BJ (cell line): ENCODE measurements at regions not wholly inside any gene's neighbourhood (a gene's known extent, or its start where the extent isn't known, plus 50 kb on each side); places are given as distances from the start of the nearest gene placed in this dataset.

Source experiments
- CTCF ChIA-PET: fragments of 350-600 bp; formaldehyde crosslinking; extraction: SDS; loops from one replicate; lab custom pipeline; 2021; ENCODE audit warnings: antibody characterized with exemption, inconsistent platforms; lab: Yijun Ruan, JAX
- POLR2A ChIA-PET: fragments of 300-600 bp; sonication (Branson Sonifier 250); formaldehyde crosslinking; extraction: SDS; loops from one replicate; lab custom pipeline; 2021; ENCODE audit warnings: antibody characterized with exemption; lab: Charles Lee
- DNase-seq: peaks from one replicate; pipeline ENCODE4 v3.0.0-alpha.2; 2011; ENCODE audit warnings: low read depth
- H3K27me3 ChIP-seq: 2 replicates; pipeline ENCODE4 v1.6.0; 2011; ENCODE audit warnings: low read length; ENCODE audit not compliant: control insufficient read depth, insufficient read depth
- H3K36me3 ChIP-seq: 2 replicates; pipeline ENCODE4 v1.5.1; 2011; ENCODE audit warnings: low read length; ENCODE audit not compliant: control insufficient read depth, insufficient read depth
- H3K4me3 ChIP-seq: 2 replicates; pipeline ENCODE4 v1.5.1; 2011; ENCODE audit warnings: low read depth, mild to moderate bottlenecking, control low read depth, low read length
- TF ChIP-seq, protein P1 (sequence below): IDR thresholded peaks from 2 replicates; pipeline ENCODE4 v1.5.1; 2011; ENCODE audit warnings: low read depth, mild to moderate bottlenecking, control low read depth, inconsistent platforms, low read length, moderate library complexity; ENCODE audit not compliant: insufficient read depth

DNA sequence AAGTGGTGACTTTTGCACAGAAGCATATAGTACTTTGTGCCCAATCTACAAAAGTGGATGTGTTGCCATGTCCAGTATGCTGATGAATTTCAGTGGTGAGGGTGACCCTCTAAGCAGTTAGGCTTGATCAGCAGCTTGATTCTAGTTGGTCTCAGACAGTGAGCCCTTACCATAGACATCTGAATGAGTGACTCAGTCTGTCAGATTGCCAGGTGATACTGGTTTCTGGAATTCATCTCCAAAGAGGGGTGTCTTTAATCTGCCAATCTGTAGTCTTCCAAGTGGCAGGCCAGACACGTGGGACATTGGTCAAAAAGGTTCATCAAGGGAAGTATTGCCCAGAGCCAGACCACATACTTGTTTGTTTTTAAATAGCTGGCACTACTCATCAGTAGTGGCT, 187.4 kb upstream of the SLC16A7 start:
- Histone ChIP-seq H3K4me3 (no peak overlapping the region), H3K27me3 (no peaks in the 10 kb centered on the region), H3K36me3 (no peaks in the 10 kb centered on the region)
- ChIA-PET CTCF (interaction anchor here (1.7 kb wide), 1 partner anchor 11 kb away, joined by 5 read pairs; no protein-coding TSS in a partner anchor), POLR2A (no interaction called here)
- TF ChIP-seq, protein P1, sequence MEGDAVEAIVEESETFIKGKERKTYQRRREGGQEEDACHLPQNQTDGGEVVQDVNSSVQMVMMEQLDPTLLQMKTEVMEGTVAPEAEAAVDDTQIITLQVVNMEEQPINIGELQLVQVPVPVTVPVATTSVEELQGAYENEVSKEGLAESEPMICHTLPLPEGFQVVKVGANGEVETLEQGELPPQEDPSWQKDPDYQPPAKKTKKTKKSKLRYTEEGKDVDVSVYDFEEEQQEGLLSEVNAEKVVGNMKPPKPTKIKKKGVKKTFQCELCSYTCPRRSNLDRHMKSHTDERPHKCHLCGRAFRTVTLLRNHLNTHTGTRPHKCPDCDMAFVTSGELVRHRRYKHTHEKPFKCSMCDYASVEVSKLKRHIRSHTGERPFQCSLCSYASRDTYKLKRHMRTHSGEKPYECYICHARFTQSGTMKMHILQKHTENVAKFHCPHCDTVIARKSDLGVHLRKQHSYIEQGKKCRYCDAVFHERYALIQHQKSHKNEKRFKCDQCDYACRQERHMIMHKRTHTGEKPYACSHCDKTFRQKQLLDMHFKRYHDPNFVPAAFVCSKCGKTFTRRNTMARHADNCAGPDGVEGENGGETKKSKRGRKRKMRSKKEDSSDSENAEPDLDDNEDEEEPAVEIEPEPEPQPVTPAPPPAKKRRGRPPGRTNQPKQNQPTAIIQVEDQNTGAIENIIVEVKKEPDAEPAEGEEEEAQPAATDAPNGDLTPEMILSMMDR, result no peak
- no peak for DNase-seq

DNA sequence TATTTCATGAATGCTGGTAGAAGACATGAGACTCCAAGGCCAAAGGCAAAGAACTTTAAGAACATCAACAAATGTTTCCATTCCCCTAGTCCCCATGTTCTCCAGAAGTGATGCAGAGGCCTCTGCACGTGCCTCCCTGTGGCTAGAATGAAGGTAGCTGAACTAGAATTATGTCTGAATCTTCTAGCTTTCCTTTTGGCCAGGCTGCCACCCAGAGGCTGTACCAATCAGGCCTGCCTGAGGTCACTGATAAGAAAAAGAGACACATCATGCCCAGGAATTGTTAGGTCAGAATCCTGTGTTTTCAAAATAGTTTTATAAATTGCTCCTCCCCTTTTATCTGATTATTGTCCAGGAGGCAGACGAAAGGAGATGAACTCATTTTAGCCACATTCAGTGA, 188.0 kb upstream of the SLC16A7 start:
- CTCF ChIA-PET, result interaction anchor here (1.7 kb wide), 1 partner anchor 10 kb away, joined by 5 read pairs; no protein-coding TSS in a partner anchor
- no peak for DNase-seq
- H3K27me3 ChIP-seq, result no peaks in the 10 kb centered on the region
- H3K4me3 ChIP-seq, result no peak overlapping the region
- H3K36me3 ChIP-seq, result no peaks in the 10 kb centered on the region
- POLR2A ChIA-PET, result no interaction called here
- TF ChIP-seq, protein P1, result no peak

DNA sequence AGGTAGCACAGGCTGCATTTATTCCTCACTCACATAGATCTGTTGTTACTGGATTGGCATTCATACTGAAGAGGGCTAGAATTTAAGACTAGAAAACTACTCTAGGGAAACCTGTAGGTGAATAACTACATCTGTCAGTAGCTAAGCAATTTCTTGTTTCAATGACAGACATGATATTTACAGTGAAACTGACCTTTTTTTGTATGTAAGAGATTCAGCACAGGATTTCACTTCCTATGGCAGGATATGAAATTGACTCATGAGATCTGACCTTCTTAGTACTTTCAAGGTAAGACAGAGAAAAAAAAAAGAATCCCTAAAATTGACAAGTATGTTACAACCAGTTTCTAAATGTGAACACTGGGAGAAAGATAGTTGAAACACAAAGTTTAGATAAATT, 189.8 kb upstream of the SLC16A7 start:
- no peak for DNase-seq
- TF ChIP-seq, protein P1, result no peak
- ChIA-PET POLR2A (no interaction called here), CTCF (no interaction called here)
- Histone ChIP-seq H3K27me3 (no peaks in the 10 kb centered on the region), H3K36me3 (no peaks in the 10 kb centered on the region), H3K4me3 (no peak overlapping the region)

DNA sequence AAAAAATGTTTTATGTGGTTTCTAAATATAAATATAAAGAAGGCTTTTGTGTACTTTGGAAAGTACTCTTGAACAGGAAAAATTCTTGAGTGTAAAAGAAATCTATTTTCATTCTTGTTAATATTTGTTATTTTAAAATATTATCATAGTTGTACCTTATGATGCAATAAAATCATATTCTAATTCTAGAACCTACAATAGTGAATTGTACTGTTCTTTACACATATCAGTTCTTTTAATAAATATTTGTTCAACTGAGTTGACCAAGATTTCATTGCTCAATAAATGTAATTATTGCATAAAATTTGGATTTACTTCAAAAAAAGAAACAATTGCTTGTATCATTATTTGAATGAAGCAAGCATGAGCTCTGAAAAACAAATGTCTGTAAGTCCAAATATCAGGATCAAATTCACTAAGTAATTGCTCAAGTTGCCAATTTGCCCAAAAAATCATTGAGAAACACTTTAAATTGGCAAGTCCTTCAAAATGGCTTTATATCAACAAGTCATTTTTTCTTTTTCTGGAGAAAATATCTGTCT, 191.6 kb upstream of the SLC16A7 start:
- CTCF ChIA-PET, result interaction anchor here (0.7 to 2.1 kb wide), 10 partner anchors 8 to 1098 kb away, joined by 3 to 9 read pairs (median 4); no protein-coding TSS in a partner anchor
- POLR2A ChIA-PET, result no interaction called here
- TF ChIP-seq, protein P1, result no peak
- DNase-seq, result no peak
- Histone ChIP-seq H3K36me3 (no peaks in the 10 kb centered on the region), H3K27me3 (no peaks in the 10 kb centered on the region), H3K4me3 (no peak overlapping the region)

DNA sequence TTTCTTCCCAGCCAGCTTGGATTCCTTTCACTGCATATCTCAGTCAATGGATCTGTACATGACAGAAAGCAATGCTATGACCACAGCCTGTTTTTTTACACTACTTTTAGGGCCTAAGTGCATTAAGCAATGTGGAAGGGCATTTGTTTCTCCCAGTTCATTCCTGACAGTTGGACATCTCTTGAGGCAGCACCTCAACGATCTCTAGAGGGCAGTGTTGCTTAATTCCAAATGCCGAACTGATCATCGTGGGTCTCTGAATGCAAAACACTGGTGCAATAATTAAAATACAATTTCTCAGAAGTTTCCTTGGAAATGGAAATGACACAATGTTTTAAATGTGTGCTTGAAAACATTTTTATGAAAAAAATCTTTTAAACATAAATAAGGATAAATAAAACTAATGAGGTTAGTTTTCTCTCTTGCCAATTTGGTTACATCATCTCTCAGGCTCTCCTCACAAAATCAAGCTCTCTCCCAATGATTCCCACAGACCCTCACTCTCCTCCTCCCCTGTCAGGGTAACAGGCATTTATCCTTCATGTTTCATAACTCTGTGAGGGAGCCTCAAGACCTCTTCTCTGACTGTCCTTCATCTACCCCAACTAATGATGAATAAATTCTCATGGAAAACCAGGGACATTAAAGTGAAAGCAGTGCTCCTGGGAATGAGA, 192.4 kb upstream of the SLC16A7 start:
- H3K36me3 ChIP-seq, result no peaks in the 10 kb centered on the region
- DNase-seq, result peak; percentile 50
- CTCF ChIA-PET, result interaction anchor here (0.8 to 2.1 kb wide), 12 partner anchors 9 to 1098 kb away, joined by 3 to 9 read pairs (median 3); no protein-coding TSS in a partner anchor
- H3K4me3 ChIP-seq, result peak overlapping the region; percentile 8; the same call in 1 of the 2 replicates
- TF ChIP-seq, protein P1, result peak; percentile 85
- POLR2A ChIA-PET, result no interaction called here
- no peaks in the 10 kb centered on the region for H3K27me3 ChIP-seq
